ENCODE measurements at regions not wholly inside any gene's neighbourhood (a gene's known extent, or its start where the extent isn't known, plus 50 kb on each side); places are given as distances from the start of the nearest gene placed in this dataset.

DNA sequence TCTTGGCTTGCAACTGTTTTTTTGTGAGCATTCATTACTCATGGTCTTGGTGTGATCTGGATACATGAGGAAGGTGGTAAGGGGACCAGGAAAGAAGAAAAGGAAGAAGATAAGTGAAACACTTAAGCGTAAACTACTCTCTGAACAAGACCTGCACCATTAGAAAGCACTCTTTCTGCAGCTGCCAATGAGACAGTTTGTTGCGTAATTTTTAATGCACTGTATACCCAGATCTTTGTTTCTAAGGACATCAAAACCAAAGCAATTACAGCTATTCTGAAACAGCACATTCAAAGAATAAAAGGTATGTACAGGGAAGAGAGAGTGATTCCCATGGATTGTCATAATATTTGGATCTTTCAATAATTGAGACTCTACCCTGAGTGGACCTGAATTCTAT is 147.4 kb downstream of the BLID start:
- POLR2A ChIA-PET, result no interaction called here
- Histone ChIP-seq H2AFZ (ENCODE audit: low read depth) (no peak overlapping the region), H3K4me3 (ENCODE audit: low read depth in 2 of 2, low read length in 1 of 2) (no peak overlapping the region), H3F3A (replicated peaks; ENCODE audit: insufficient read depth) (peaks cover 6% of the 10 kb centered on the region), H4K20me1 (ENCODE audit: insufficient read depth) (no peaks in the 10 kb centered on the region), H3K79me2 (ENCODE audit: insufficient read depth) (no peaks in the 10 kb centered on the region), H3K9me3 (no peaks in the 10 kb centered on the region), H3K27ac (ENCODE audit: low read depth in 2 of 2, low read length in 1 of 2) (no peak overlapping the region), H3K27me3 (ENCODE audit: insufficient read depth) (no peaks in the 10 kb centered on the region), H3K36me3 (replicated peaks in 1 of 2; ENCODE audit: control insufficient read depth in 1 of 2, insufficient read depth in 2 of 2, low read length in 1 of 2) (no peaks in the 10 kb centered on the region), H3K4me2 (no peak overlapping the region), H3K4me1 (ENCODE audit: control insufficient read depth in 1 of 2, insufficient read depth in 2 of 2, low read depth in 1 of 2, low read length in 1 of 2) (peaks cover 4 to 15% of the 10 kb centered on the region in 2 experiments), H3K9me2 (no peaks in the 10 kb centered on the region), H3K9ac (no peak overlapping the region)
- CTCF ChIA-PET, result interaction anchor here (1.1 kb wide), 1 partner anchor 313 kb away, joined by 3 read pairs; no protein-coding TSS in a partner anchor
- no peak for DNase-seq
- WGBS (ENCODE audit: low lambda C conversion rate), result 87% methylated on average over 2 of the region's 2 CpGs
- TF ChIP-seq EP300 (IDR thresholded peaks at IDR 0.05; ENCODE audit: borderline replicate concordance in 1 of 2, low read depth in 1 of 2, low read length in 1 of 2) (no peak), TEAD4 (IDR thresholded peaks at IDR 0.05; ENCODE audit: borderline replicate concordance, insufficient read depth) (no peak), RFX5 (IDR thresholded peaks at IDR 0.05; ENCODE audit: low read length) (no peak), TAF1 (IDR thresholded peaks at IDR 0.05; ENCODE audit: borderline replicate concordance, low read depth, low read length) (no peak), FOXJ3 (CRISPR knock-in tag; IDR thresholded peaks at IDR 0.05) (no peak), CHD2 (IDR thresholded peaks at IDR 0.05; ENCODE audit: low read length, partially characterized antibody) (no peak), SIN3A (IDR thresholded peaks at IDR 0.05; ENCODE audit: borderline replicate concordance, low read depth, low read length) (no peak), NFIC (IDR thresholded peaks at IDR 0.05; ENCODE audit: borderline replicate concordance) (no peak), ELF1 (IDR thresholded peaks at IDR 0.05) (no peak), CTCF (IDR thresholded peaks at IDR 0.05) (no peak), MXI1 (IDR thresholded peaks at IDR 0.05; ENCODE audit: low read depth, low read length) (no peak), POLR2AphosphoS5 (IDR thresholded peaks at IDR 0.05; ENCODE audit: low read depth, low read length) (no peak), USF2 (IDR thresholded peaks at IDR 0.05; ENCODE audit: borderline replicate concordance, low read depth, low read length) (no peak), YY1 (IDR thresholded peaks at IDR 0.05; ENCODE audit: low read depth) (no peak), GATA2 (CRISPR knock-in tag; IDR thresholded peaks at IDR 0.05) (no peak), NRF1 (IDR thresholded peaks at IDR 0.05; ENCODE audit: low read depth, low read length) (no peak), RAD21 (IDR thresholded peaks at IDR 0.05; ENCODE audit: low read length) (no peak), EZH2phosphoT487 (IDR thresholded peaks at IDR 0.05; ENCODE audit: borderline replicate concordance, low read depth) (no peak)
- TF ChIP-seq, protein P1, sequence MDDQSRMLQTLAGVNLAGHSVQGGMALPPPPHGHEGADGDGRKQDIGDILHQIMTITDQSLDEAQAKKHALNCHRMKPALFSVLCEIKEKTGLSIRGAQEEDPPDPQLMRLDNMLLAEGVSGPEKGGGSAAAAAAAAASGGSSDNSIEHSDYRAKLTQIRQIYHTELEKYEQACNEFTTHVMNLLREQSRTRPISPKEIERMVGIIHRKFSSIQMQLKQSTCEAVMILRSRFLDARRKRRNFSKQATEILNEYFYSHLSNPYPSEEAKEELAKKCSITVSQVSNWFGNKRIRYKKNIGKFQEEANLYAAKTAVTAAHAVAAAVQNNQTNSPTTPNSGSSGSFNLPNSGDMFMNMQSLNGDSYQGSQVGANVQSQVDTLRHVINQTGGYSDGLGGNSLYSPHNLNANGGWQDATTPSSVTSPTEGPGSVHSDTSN (IDR thresholded peaks at IDR 0.05), result no peak
- TF ChIP-seq, protein P2, sequence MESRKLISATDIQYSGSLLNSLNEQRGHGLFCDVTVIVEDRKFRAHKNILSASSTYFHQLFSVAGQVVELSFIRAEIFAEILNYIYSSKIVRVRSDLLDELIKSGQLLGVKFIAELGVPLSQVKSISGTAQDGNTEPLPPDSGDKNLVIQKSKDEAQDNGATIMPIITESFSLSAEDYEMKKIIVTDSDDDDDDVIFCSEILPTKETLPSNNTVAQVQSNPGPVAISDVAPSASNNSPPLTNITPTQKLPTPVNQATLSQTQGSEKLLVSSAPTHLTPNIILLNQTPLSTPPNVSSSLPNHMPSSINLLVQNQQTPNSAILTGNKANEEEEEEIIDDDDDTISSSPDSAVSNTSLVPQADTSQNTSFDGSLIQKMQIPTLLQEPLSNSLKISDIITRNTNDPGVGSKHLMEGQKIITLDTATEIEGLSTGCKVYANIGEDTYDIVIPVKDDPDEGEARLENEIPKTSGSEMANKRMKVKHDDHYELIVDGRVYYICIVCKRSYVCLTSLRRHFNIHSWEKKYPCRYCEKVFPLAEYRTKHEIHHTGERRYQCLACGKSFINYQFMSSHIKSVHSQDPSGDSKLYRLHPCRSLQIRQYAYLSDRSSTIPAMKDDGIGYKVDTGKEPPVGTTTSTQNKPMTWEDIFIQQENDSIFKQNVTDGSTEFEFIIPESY (IDR thresholded peaks at IDR 0.05; ENCODE audit: borderline replicate concordance, low read depth), result no peak
